ENCODE measurements at regions not wholly inside any gene's neighbourhood (a gene's known extent, or its start where the extent isn't known, plus 50 kb on each side); places are given as distances from the start of the nearest gene placed in this dataset.

- no peak for TF ChIP-seq ATF3 (IDR thresholded peaks at IDR 0.05)
- no peak for TF ChIP-seq SIN3A (IDR thresholded peaks at IDR 0.05; ENCODE audit: low read depth)
- no peak for TF ChIP-seq ZFX (IDR thresholded peaks at IDR 0.05)
- TF ChIP-seq EZH2phosphoT487 (IDR thresholded peaks at IDR 0.05; ENCODE audit: borderline replicate concordance), result no peak
Observed at GRCh38 chr3:193788189-193788991, 195.4 kb downstream of the OPA1 start (continued).

- Histone ChIP-seq H3K36me3 (ENCODE audit: control insufficient read depth in 1 of 2, insufficient read depth in 2 of 2, low read length in 2 of 2) (no peaks in the 10 kb centered on the region), H3K9ac (ENCODE audit: low read length) (no peak overlapping the region), H3K4me2 (ENCODE audit: low read length) (no peak overlapping the region), H3K27ac (ENCODE audit: low read depth, low read length) (no peak overlapping the region), H3K9me2 (ENCODE audit: insufficient read depth) (no peaks in the 10 kb centered on the region), H3K4me3 (replicated peaks in 1 of 2; ENCODE audit: low read depth in 1 of 2, low read length in 2 of 2) (no peak overlapping the region), H4K20me1 (ENCODE audit: insufficient read depth) (no peaks in the 10 kb centered on the region), H2AFZ (ENCODE audit: low read depth, low read length, poor library complexity, severe bottlenecking) (no peak overlapping the region), H3K27me3 (ENCODE audit: insufficient read depth, low read length) (peaks cover 18% of the 10 kb centered on the region; the same call in 1 of the 2 replicates), H3K79me2 (ENCODE audit: insufficient read depth, low read length) (no peaks in the 10 kb centered on the region), H3K9me3 (ENCODE audit: control insufficient read depth in 1 of 2, insufficient read depth in 1 of 2, low read depth in 1 of 2, low read length in 2 of 2) (no peaks in the 10 kb centered on the region), H3K4me1 (ENCODE audit: control insufficient read depth in 1 of 2, insufficient read depth in 2 of 2, low read length in 2 of 2) (peaks cover 3 to 31% of the 10 kb centered on the region in 2 experiments; a peak in 3 of 4 replicates)
- ATAC-seq (no peak), DNase-seq (ENCODE audit: low read depth, low spot score) (no peak)
- POLR2A ChIA-PET, result interaction anchor here (0.6 kb wide), 1 partner anchor 344 kb away, joined by 4 read pairs; no protein-coding TSS in a partner anchor
- TF ChIP-seq YY1 (IDR thresholded peaks at IDR 0.05; ENCODE audit: extremely low read depth, insufficient replicate concordance, low read depth, low read length) (no peak), POLR2A (IDR thresholded peaks at IDR 0.05; ENCODE audit: borderline replicate concordance, extremely low read depth, insufficient read depth, insufficient read length) (no peak), SIN3A (IDR thresholded peaks at IDR 0.05; ENCODE audit: low read depth) (no peak)
- RAD21 ChIA-PET (ENCODE audit: low non-redundant PET in 1 of 2, low total read pairs in 2 of 2, uncharacterized antibody in 2 of 2, unreplicated experiment in 2 of 2), result interaction anchor here in 1 of 2 experiments (1.5 kb wide), 1 partner anchor 214 kb away, joined by 5 read pairs; no protein-coding TSS in a partner anchor
- intact Hi-C loops (cut with micrococcal nuclease), result loop anchor here (2.0 kb wide), 2 partner anchors 213 to 525 kb away; no protein-coding TSS in a partner anchor
- no TSS peak for BruUV-seq (replicated peaks)
- CTCF ChIA-PET, result interaction anchor here (1.4 kb wide), 1 partner anchor 346 kb away, joined by 3 read pairs; the partner anchor contains the start of gene HES1
Observed at GRCh38 chr3:193789455-193789854, 196.4 kb downstream of the OPA1 start.
